Esophagus squamous epithelium (tissue), 4 donors: ENCODE measurements at regions not wholly inside any gene's neighbourhood (a gene's known extent, or its start where the extent isn't known, plus 50 kb on each side); places are given as distances from the start of the nearest gene placed in this dataset.

ENCODE experiments used
- POLR2A ChIP-seq, 4 donors: fragments of 450-650 bp; IDR thresholded peaks; one replicate each; pipeline ENCODE4 v1.6.1; 2017; ENCODE audit warnings: antibody characterized with exemption in 4 of 4, mild to moderate bottlenecking in 4 of 4, moderate library complexity in 3 of 4
- TF ChIP-seq, protein P1 (sequence below), 6 experiments: fragments of 450-650 bp in 4 of 6; fragments of 200-600 bp in 2 of 6; sonication (generic) in 2 of 6; IDR thresholded peaks; one replicate each; pipeline ENCODE4 v1.5.1; 2016 to 2019; ENCODE audit warnings: antibody characterized with exemption in 6 of 6, mild to moderate bottlenecking in 4 of 6, moderate library complexity in 4 of 6

GRCh38 chr7:29657856-29658255, 94.2 kb downstream of the PRR15 start:
- TF ChIP-seq, protein P1, sequence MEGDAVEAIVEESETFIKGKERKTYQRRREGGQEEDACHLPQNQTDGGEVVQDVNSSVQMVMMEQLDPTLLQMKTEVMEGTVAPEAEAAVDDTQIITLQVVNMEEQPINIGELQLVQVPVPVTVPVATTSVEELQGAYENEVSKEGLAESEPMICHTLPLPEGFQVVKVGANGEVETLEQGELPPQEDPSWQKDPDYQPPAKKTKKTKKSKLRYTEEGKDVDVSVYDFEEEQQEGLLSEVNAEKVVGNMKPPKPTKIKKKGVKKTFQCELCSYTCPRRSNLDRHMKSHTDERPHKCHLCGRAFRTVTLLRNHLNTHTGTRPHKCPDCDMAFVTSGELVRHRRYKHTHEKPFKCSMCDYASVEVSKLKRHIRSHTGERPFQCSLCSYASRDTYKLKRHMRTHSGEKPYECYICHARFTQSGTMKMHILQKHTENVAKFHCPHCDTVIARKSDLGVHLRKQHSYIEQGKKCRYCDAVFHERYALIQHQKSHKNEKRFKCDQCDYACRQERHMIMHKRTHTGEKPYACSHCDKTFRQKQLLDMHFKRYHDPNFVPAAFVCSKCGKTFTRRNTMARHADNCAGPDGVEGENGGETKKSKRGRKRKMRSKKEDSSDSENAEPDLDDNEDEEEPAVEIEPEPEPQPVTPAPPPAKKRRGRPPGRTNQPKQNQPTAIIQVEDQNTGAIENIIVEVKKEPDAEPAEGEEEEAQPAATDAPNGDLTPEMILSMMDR (IDR thresholded peaks at IDR 0.05): no peak
- TF ChIP-seq POLR2A (IDR thresholded peaks at IDR 0.05): no peak
